GM23338 (cell line): ENCODE measurements at regions not wholly inside any gene's neighbourhood (a gene's known extent, or its start where the extent isn't known, plus 50 kb on each side); places are given as distances from the start of the nearest gene placed in this dataset.

ENCODE experiments used
- ATAC-seq: fragments of 200-7000 bp; cut with Tn5 transposase; 3 replicates; pipeline ENCODE4 v1.9.1; 2020
- DNase-seq: peaks from one replicate; pipeline ENCODE4 v3.0.0-alpha.2; 2015; ENCODE audit warnings: low spot score
- H2AFZ ChIP-seq: fragments of 200-600 bp; sonication (generic); 2 replicates; pipeline ENCODE4 v1.8.0; 2016; ENCODE audit warnings: antibody characterized with exemption, mild to moderate bottlenecking, moderate library complexity
- H3F3A ChIP-seq: fragments of 200-600 bp; sonication (generic); replicated peaks from 2 replicates; pipeline ENCODE4 v1.8.0; 2017; ENCODE audit warnings: antibody characterized with exemption, mixed run types, low read depth
- H3K27ac ChIP-seq: fragments of 200-600 bp; sonication (generic); 2 replicates; pipeline ENCODE4 v1.6.1; 2016; ENCODE audit warnings: low read depth
- H3K27me3 ChIP-seq: fragments of 200-600 bp; sonication (generic); 2 replicates; pipeline ENCODE4 v1.8.0; 2016; ENCODE audit warnings: mild to moderate bottlenecking, mixed run types, moderate library complexity; ENCODE audit not compliant: insufficient read depth
- H3K36me3 ChIP-seq: fragments of 200-600 bp; sonication (generic); 2 replicates; pipeline ENCODE4 v1.8.0; 2016; ENCODE audit warnings: mild to moderate bottlenecking; ENCODE audit not compliant: insufficient read depth
- H3K4me1 ChIP-seq: fragments of 200-600 bp; sonication (generic); 2 replicates; pipeline ENCODE4 v1.8.0; 2016; ENCODE audit warnings: mild to moderate bottlenecking, moderate library complexity; ENCODE audit not compliant: insufficient read depth
- H3K4me2 ChIP-seq: fragments of 200-600 bp; sonication (generic); 2 replicates; pipeline ENCODE4 v1.7.1; 2017; ENCODE audit warnings: mixed run types
- H3K4me3 ChIP-seq: fragments of 200-600 bp; sonication (generic); 2 replicates; pipeline ENCODE4 v1.6.1; 2016; ENCODE audit warnings: mixed run types
- H3K79me2 ChIP-seq: fragments of 200-600 bp; sonication (generic); replicated peaks from 2 replicates; pipeline ENCODE4 v1.8.0; 2017; ENCODE audit warnings: mild to moderate bottlenecking; ENCODE audit not compliant: insufficient read depth
- H3K9me2 ChIP-seq: fragments of 200-600 bp; sonication (generic); 2 replicates; pipeline ENCODE4 v1.8.0; 2017; ENCODE audit not compliant: insufficient read depth
- H4K20me1 ChIP-seq: fragments of 200-600 bp; sonication (generic); replicated peaks from 2 replicates; pipeline ENCODE4 v1.8.0; 2017; ENCODE audit warnings: mild to moderate bottlenecking; ENCODE audit not compliant: insufficient read depth
- H3K27ac Mint-ChIP-seq: 2 replicates; pipeline ENCODE4 v1.8.0; 2020; ENCODE audit warnings: inconsistent platforms, mild to moderate bottlenecking, moderate library complexity, mixed read lengths
- H3K27me3 Mint-ChIP-seq: 3 replicates; pipeline ENCODE4 v1.8.0; 2022; ENCODE audit warnings: low read depth, mild to moderate bottlenecking, moderate library complexity, mixed read lengths, inconsistent platforms; ENCODE audit not compliant: insufficient read depth, poor library complexity
- H3K36me3 Mint-ChIP-seq: 3 replicates; pipeline ENCODE4 v1.8.0; 2021; ENCODE audit warnings: low read depth, mild to moderate bottlenecking, inconsistent platforms, moderate library complexity, mixed read lengths
- H3K4me1 Mint-ChIP-seq: 3 replicates; pipeline ENCODE4 v1.8.0; 2020; ENCODE audit warnings: mild to moderate bottlenecking, inconsistent platforms, mixed read lengths
- H3K4me3 Mint-ChIP-seq: 3 replicates; pipeline ENCODE4 v1.8.0; 2021; ENCODE audit warnings: moderate library complexity, mild to moderate bottlenecking, inconsistent platforms, mixed read lengths
- H3K9me3 Mint-ChIP-seq: 3 replicates; pipeline ENCODE4 v1.8.0; 2020; ENCODE audit warnings: moderate library complexity, mild to moderate bottlenecking, inconsistent platforms, mixed read lengths
- EZH2 ChIP-seq: fragments of 200-600 bp; sonication (generic); IDR thresholded peaks from one replicate; pipeline ENCODE4 v1.8.0; 2017; ENCODE audit warnings: antibody characterized with exemption, mild to moderate bottlenecking, low read depth; ENCODE audit not compliant: unreplicated experiment
- NANOG ChIP-seq: IDR thresholded peaks from 2 replicates; pipeline ENCODE4 v1.6.1; 2016; ENCODE audit warnings: antibody characterized with exemption, borderline replicate concordance
- REST ChIP-seq: IDR thresholded peaks from one replicate; pipeline ENCODE4 v1.6.1; 2018; ENCODE audit warnings: antibody characterized with exemption; ENCODE audit not compliant: unreplicated experiment
- STAT1 ChIP-seq: IDR thresholded peaks from one replicate; pipeline ENCODE4 v1.6.1; 2016; ENCODE audit warnings: antibody characterized with exemption; ENCODE audit not compliant: unreplicated experiment
- TF ChIP-seq, protein P1 (sequence below): fragments of 250-450 bp; sonication (Bioruptor Pico); IDR thresholded peaks from 2 replicates; pipeline ENCODE4 v1.5.0; 2020; ENCODE audit warnings: mild to moderate bottlenecking, moderate library complexity

DNA sequence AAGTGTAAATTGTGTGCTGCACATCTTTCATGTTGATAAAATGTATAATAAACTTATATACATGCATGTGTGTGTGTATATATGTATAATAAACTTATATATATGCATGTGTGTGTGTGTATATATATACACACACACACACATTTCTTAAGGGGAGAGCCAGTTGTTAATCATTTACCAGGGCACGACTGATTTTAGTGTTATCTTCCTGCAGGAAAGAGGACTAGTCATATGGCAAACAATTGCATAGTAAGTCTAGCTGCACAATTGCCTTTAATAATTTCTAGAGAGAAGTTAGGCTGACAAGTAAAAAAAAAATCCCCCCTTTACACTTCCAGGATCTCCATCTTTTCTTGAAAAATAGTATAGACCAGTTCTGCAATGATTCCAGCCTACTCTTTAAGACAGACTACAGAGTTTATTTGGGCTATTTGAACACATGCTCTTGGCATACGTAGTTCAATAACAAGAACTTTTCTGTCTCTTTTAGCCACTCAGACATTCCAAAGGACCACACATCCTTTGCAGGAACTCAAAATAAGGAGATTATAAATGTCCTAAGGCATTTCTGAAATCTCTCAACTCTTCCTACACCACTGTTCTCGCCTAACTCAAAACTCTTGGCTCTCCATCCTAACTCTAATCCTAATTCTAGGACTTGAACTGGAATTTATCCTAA, 163.6 kb upstream of the SETMAR start:
- H3K27me3 ChIP-seq = no peaks in the 10 kb centered on the region
- no peak for ATAC-seq
- Mint-ChIP-seq H3K27ac (no peak overlapping the region), H3K36me3 (no peaks in the 10 kb centered on the region), H3K27me3 (no peaks in the 10 kb centered on the region), H3K9me3 (peaks cover 60% of the 10 kb centered on the region), H3K4me3 (no peak overlapping the region), H3K4me1 (no peaks in the 10 kb centered on the region)
- no peaks in the 10 kb centered on the region for H3K4me1 ChIP-seq
- TF ChIP-seq STAT1 (no peak), EZH2 (no peak), REST (no peak), NANOG (no peak)
- TF ChIP-seq, protein P1, sequence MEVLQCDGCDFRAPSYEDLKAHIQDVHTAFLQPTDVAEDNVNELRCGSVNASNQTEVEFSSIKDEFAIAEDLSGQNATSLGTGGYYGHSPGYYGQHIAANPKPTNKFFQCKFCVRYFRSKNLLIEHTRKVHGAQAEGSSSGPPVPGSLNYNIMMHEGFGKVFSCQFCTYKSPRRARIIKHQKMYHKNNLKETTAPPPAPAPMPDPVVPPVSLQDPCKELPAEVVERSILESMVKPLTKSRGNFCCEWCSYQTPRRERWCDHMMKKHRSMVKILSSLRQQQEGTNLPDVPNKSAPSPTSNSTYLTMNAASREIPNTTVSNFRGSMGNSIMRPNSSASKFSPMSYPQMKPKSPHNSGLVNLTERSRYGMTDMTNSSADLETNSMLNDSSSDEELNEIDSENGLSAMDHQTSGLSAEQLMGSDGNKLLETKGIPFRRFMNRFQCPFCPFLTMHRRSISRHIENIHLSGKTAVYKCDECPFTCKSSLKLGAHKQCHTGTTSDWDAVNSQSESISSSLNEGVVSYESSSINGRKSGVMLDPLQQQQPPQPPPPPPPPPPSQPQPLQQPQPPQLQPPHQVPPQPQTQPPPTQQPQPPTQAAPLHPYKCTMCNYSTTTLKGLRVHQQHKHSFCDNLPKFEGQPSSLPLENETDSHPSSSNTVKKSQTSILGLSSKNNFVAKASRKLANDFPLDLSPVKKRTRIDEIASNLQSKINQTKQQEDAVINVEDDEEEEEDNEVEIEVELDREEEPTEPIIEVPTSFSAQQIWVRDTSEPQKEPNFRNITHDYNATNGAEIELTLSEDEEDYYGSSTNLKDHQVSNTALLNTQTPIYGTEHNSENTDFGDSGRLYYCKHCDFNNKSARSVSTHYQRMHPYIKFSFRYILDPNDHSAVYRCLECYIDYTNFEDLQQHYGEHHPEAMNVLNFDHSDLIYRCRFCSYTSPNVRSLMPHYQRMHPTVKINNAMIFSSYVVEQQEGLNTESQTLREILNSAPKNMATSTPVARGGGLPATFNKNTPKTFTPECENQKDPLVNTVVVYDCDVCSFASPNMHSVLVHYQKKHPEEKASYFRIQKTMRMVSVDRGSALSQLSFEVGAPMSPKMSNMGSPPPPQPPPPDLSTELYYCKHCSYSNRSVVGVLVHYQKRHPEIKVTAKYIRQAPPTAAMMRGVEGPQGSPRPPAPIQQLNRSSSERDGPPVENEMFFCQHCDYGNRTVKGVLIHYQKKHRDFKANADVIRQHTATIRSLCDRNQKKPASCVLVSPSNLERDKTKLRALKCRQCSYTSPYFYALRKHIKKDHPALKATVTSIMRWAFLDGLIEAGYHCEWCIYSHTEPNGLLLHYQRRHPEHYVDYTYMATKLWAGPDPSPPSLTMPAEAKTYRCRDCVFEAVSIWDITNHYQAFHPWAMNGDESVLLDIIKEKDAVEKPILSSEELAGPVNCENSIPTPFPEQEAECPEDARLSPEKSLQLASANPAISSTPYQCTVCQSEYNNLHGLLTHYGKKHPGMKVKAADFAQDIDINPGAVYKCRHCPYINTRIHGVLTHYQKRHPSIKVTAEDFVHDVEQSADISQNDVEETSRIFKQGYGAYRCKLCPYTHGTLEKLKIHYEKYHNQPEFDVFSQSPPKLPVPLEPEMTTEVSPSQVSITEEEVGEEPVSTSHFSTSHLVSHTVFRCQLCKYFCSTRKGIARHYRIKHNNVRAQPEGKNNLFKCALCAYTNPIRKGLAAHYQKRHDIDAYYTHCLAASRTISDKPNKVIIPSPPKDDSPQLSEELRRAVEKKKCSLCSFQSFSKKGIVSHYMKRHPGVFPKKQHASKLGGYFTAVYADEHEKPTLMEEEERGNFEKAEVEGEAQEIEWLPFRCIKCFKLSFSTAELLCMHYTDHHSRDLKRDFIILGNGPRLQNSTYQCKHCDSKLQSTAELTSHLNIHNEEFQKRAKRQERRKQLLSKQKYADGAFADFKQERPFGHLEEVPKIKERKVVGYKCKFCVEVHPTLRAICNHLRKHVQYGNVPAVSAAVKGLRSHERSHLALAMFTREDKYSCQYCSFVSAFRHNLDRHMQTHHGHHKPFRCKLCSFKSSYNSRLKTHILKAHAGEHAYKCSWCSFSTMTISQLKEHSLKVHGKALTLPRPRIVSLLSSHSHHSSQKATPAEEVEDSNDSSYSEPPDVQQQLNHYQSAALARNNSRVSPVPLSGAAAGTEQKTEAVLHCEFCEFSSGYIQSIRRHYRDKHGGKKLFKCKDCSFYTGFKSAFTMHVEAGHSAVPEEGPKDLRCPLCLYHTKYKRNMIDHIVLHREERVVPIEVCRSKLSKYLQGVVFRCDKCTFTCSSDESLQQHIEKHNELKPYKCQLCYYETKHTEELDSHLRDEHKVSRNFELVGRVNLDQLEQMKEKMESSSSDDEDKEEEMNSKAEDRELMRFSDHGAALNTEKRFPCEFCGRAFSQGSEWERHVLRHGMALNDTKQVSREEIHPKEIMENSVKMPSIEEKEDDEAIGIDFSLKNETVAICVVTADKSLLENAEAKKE (CRISPR knock-in tag) = no peak
- no peaks in the 10 kb centered on the region for H3K9me2 ChIP-seq
- no peak for DNase-seq
- H3K4me3 ChIP-seq = no peak overlapping the region
- H4K20me1 ChIP-seq = no peaks in the 10 kb centered on the region
- H3K79me2 ChIP-seq = no peaks in the 10 kb centered on the region
- H3F3A ChIP-seq = no peaks in the 10 kb centered on the region
- no peak overlapping the region for H3K4me2 ChIP-seq
- H2AFZ ChIP-seq = no peak overlapping the region
- H3K36me3 ChIP-seq = no peaks in the 10 kb centered on the region
- H3K27ac ChIP-seq = no peak overlapping the region
